ENCODE measurements at regions not wholly inside any gene's neighbourhood (a gene's known extent, or its start where the extent isn't known, plus 50 kb on each side); places are given as distances from the start of the nearest gene placed in this dataset.

- Histone ChIP-seq H3K4me3 (ENCODE audit: low read length) (no peak overlapping the region), H3K4me1 (ENCODE audit: control insufficient read depth, insufficient read depth, low read length) (no peaks in the 10 kb centered on the region), H3K36me3 (ENCODE audit: control insufficient read depth, insufficient read depth, low read length) (no peaks in the 10 kb centered on the region), H3K27me3 (ENCODE audit: control insufficient read depth, insufficient read depth, low read length) (no peaks in the 10 kb centered on the region), H3K9me3 (ENCODE audit: control insufficient read depth, insufficient read depth, low read length) (no peaks in the 10 kb centered on the region), H3K27ac (ENCODE audit: low read length) (no peak overlapping the region)
- Mint-ChIP-seq H3K4me3 (no peak overlapping the region), H3K27ac (no peak overlapping the region), H3K4me1 (no peaks in the 10 kb centered on the region), H3K27me3 (ENCODE audit: low read depth in 2 of 2) (no peaks in the 10 kb centered on the region), H3K9me3 (no peaks in the 10 kb centered on the region), H3K36me3 (no peaks in the 10 kb centered on the region)
- DNase-seq (no peak), ATAC-seq (no peak)
- intact Hi-C loops (cut with micrococcal nuclease) = no loop called here
- no peak for TF ChIP-seq CTCF (IDR thresholded peaks at IDR 0.05)
- WGBS (ENCODE audit: insufficient coverage) = 93% methylated on average over 2 of the region's 3 CpGs
Measured at GRCh38 chr9:74348777-74349176, 148.4 kb upstream of the RORB start.

DNA sequence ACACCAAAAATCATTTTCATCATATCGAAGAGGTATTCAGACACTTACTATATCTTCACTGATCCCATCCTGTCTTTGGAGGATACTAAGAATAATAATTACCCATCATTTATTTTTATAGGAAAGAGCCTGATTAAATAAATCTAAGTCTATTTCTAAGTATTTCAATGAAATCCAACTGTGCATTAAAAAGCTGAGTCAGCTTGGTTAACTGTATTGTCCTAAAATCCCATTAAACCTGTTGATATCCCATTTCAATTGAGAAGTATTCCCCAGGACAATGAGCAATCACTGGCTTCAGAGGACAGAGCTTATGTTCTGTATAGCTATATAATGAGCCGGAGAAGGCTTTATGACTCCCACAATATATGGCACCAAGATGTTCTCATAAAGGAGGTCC, 142.0 kb upstream of the RORB start:
- Histone ChIP-seq H3K4me3 (ENCODE audit: low read length) (no peak overlapping the region), H3K27ac (ENCODE audit: low read length) (no peak overlapping the region), H3K27me3 (ENCODE audit: control insufficient read depth, insufficient read depth, low read length) (no peaks in the 10 kb centered on the region), H3K9me3 (ENCODE audit: control insufficient read depth, insufficient read depth, low read length) (no peaks in the 10 kb centered on the region), H3K4me1 (ENCODE audit: control insufficient read depth, insufficient read depth, low read length) (no peaks in the 10 kb centered on the region), H3K36me3 (ENCODE audit: control insufficient read depth, insufficient read depth, low read length) (no peaks in the 10 kb centered on the region)
- no peak for TF ChIP-seq CTCF (IDR thresholded peaks at IDR 0.05)
- Mint-ChIP-seq H3K9me3 (peaks cover 0 to 3% of the 10 kb centered on the region in 2 donors), H3K27ac (no peak overlapping the region), H3K4me3 (no peak overlapping the region), H3K4me1 (no peaks in the 10 kb centered on the region), H3K36me3 (no peaks in the 10 kb centered on the region), H3K27me3 (ENCODE audit: low read depth in 2 of 2) (no peaks in the 10 kb centered on the region)
- DNase-seq (no peak), ATAC-seq (no peak)
- intact Hi-C loops (cut with micrococcal nuclease) = no loop called here
- no CpG with 5 or more reads among the region's 2 CpGs for WGBS (ENCODE audit: insufficient coverage)

DNA sequence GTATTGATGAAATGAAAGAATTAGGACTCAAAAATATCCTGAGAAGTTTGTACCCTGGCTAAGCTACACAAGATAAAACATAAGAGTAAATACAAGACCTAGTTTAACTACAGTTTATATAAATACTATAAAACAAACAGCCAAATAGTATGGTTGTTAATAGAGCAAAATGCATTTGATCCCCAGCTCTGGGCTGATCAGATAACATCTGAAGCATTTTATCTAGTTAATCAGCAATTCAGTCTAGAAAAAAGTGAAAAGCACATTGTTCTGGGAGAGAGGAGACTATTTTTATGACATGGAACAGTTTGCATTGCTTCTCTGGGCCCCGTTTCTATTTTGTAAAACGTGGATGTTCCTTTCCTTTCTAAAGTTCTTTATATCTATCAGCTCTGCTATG, 139.6 kb upstream of the RORB start:
- Histone ChIP-seq H3K27me3 (ENCODE audit: control insufficient read depth, insufficient read depth, low read length) (no peaks in the 10 kb centered on the region), H3K27ac (ENCODE audit: low read length) (no peak overlapping the region), H3K4me3 (ENCODE audit: low read length) (no peak overlapping the region), H3K9me3 (ENCODE audit: control insufficient read depth, insufficient read depth, low read length) (no peaks in the 10 kb centered on the region), H3K4me1 (ENCODE audit: control insufficient read depth, insufficient read depth, low read length) (no peaks in the 10 kb centered on the region), H3K36me3 (ENCODE audit: control insufficient read depth, insufficient read depth, low read length) (no peaks in the 10 kb centered on the region)
- Mint-ChIP-seq H3K9me3 (peaks cover 0 to 3% of the 10 kb centered on the region in 2 donors), H3K36me3 (no peaks in the 10 kb centered on the region), H3K4me1 (no peaks in the 10 kb centered on the region), H3K27ac (no peak overlapping the region), H3K4me3 (no peak overlapping the region), H3K27me3 (ENCODE audit: low read depth in 2 of 2) (no peaks in the 10 kb centered on the region)
- DNase-seq (no peak), ATAC-seq (no peak)
- intact Hi-C loops (cut with micrococcal nuclease) = no loop called here
- TF ChIP-seq CTCF (IDR thresholded peaks at IDR 0.05) = no peak
- 89% methylated on average over 2 of the region's 2 CpGs for WGBS (ENCODE audit: insufficient coverage)

- H3K27me3 Mint-ChIP-seq (ENCODE audit: low read depth in 2 of 2) = no peaks in the 10 kb centered on the region
- Histone ChIP-seq H3K27me3 (ENCODE audit: control insufficient read depth, insufficient read depth, low read length) (no peaks in the 10 kb centered on the region), H3K27ac (ENCODE audit: low read length) (no peak overlapping the region), H3K36me3 (ENCODE audit: control insufficient read depth, insufficient read depth, low read length) (no peaks in the 10 kb centered on the region), H3K4me1 (ENCODE audit: control insufficient read depth, insufficient read depth, low read length) (no peaks in the 10 kb centered on the region), H3K9me3 (ENCODE audit: control insufficient read depth, insufficient read depth, low read length) (no peaks in the 10 kb centered on the region), H3K4me3 (ENCODE audit: low read length) (no peak overlapping the region)
- no peak for TF ChIP-seq CTCF (IDR thresholded peaks at IDR 0.05)
- no peaks in the 10 kb centered on the region for H3K36me3 Mint-ChIP-seq
- no peak overlapping the region for H3K4me3 Mint-ChIP-seq
- intact Hi-C loops (cut with micrococcal nuclease) = no loop called here
- ATAC-seq (no peak), DNase-seq (no peak)
- H3K27ac Mint-ChIP-seq = no peak overlapping the region
- H3K4me1 Mint-ChIP-seq = no peaks in the 10 kb centered on the region
- WGBS (ENCODE audit: insufficient coverage) = 74% methylated on average over 3 of the region's 4 CpGs
- H3K9me3 Mint-ChIP-seq = peaks cover 0 to 3% of the 10 kb centered on the region in 2 donors
Measured at GRCh38 chr9:74358959-74359358, 138.2 kb upstream of the RORB start.

All from natural killer cell (primary cell).